Heart left ventricle (tissue), 13 donors: ENCODE measurements at regions not wholly inside any gene's neighbourhood (a gene's known extent, or its start where the extent isn't known, plus 50 kb on each side); places are given as distances from the start of the nearest gene placed in this dataset.

Source experiments
- CTCF ChIP-seq, 12 donors: fragments of 200-600 bp; sonication (generic) in 4 of 12; IDR thresholded peaks; one replicate each; pipeline versions ENCODE4 v1.5.0 to v1.8.0; 2018 to 2022; ENCODE audit warnings: antibody characterized with exemption in 12 of 12, mild to moderate bottlenecking in 5 of 12
- POLR2A ChIP-seq, 2 donors: fragments of 450-650 bp; IDR thresholded peaks; one replicate each; pipeline ENCODE4 v1.6.1; 2017; ENCODE audit warnings: antibody characterized with exemption in 2 of 2, mild to moderate bottlenecking in 2 of 2, moderate library complexity in 2 of 2
- donor health status: ischemic (EF 13 %, LVEDD 7.1; RV severe dilation, severe dysfunction).
- donor health status: DM: no; HTN: yes; CAD: no.
- donor health status: DM: no; HTN: no; CAD: no.
- donor health status: ischemic (EF 25% LVEDD 6.9; RV normal size, moderate dysfunction).
- donor health status: ischemic (EF 25% LVEDD 5.7; RV mildly dilated, moderate dysfunction).
- donor health status: ischemic (EF 35%, LVEDD 5.7; RV mildly dilated, moderate dysfunction).
- donor health status: nonischemic (EF 11% LVEDD 7.7; RV severe dilation, severe dysfunction).
- donor health status: DM: yes; HTN: yes; CAD: no.
- donor health status: PGD.
- donor health status: ischemic (EF 29% LVEDD 5.4; RV normal size, mild dysfunction).
- donor health status: nonischemic (EF 23%, LVEDD 6.1; RV moderate dilation, normal function).

GRCh38 chr7:142478479-142479220, 220.8 kb upstream of the PRSS58 start:
- TF ChIP-seq POLR2A (IDR thresholded peaks at IDR 0.05) (no peak), CTCF (IDR thresholded peaks at IDR 0.05) (peak; percentile 12 to 63 (median 48))
